ENCODE measurements at regions not wholly inside any gene's neighbourhood (a gene's known extent, or its start where the extent isn't known, plus 50 kb on each side); places are given as distances from the start of the nearest gene placed in this dataset.

DNA sequence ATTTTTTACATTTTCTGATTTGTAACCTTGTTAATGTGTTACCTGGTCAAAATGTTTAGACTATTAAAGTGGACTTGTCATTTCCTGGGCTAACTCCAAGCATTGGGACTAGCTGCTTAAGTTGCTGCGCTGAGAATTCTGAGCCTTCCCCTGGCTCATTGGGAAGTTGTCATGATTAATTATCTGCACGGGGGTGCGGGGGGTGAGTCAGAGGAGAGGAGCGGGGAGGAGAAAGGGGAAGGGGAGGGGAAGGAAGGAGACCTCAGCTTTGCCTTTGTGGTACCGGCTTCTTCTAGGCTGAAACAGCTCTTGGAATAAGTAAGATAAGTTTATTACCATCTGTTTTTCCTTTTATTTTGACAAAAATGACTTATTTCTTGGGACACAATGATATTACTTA lies 52.9 kb upstream of the APCDD1 start:
- H3K27ac ChIP-seq, result no peak overlapping the region
- H3K27me3 ChIP-seq, result no peaks in the 10 kb centered on the region
- no peaks in the 10 kb centered on the region for H3K9me3 ChIP-seq
- peaks cover 5% of the 10 kb centered on the region for H3K4me1 ChIP-seq
- no peak for DNase-seq (ENCODE audit: extremely low spot score in 2 of 2)
- TF ChIP-seq, protein P1, sequence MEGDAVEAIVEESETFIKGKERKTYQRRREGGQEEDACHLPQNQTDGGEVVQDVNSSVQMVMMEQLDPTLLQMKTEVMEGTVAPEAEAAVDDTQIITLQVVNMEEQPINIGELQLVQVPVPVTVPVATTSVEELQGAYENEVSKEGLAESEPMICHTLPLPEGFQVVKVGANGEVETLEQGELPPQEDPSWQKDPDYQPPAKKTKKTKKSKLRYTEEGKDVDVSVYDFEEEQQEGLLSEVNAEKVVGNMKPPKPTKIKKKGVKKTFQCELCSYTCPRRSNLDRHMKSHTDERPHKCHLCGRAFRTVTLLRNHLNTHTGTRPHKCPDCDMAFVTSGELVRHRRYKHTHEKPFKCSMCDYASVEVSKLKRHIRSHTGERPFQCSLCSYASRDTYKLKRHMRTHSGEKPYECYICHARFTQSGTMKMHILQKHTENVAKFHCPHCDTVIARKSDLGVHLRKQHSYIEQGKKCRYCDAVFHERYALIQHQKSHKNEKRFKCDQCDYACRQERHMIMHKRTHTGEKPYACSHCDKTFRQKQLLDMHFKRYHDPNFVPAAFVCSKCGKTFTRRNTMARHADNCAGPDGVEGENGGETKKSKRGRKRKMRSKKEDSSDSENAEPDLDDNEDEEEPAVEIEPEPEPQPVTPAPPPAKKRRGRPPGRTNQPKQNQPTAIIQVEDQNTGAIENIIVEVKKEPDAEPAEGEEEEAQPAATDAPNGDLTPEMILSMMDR (IDR thresholded peaks at IDR 0.05), result no peak
- TF ChIP-seq POLR2AphosphoS5 (IDR thresholded peaks at IDR 0.05; ENCODE audit: insufficient read depth in 1 of 2, low read depth in 1 of 2) (no peak), POLR2A (IDR thresholded peaks at IDR 0.05) (no peak)
- H3K36me3 ChIP-seq, result no peaks in the 10 kb centered on the region
- intact Hi-C loops (cut with DNase I), result no loop called here
- no peak overlapping the region for H3K4me3 ChIP-seq

DNA sequence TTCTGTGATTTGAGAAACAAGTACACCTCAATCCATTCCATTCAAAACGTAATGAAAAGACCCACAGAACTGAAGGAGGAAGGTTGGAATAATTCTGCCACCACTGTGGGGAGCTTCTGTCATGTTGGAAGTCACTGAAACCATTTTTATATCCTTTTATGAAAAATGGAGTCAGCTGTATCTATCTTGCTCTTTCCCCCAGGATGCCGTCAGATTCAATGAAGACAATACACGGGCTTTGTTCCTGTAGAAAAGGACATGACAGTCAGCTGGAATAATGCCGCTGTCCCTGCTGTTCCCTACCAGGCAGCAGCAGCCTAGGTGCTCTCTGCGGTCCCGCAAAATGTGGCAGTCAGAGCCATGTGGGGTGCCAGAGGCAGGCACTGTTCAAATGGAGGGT lies 52.5 kb upstream of the APCDD1 start:
- H3K4me1 ChIP-seq, result peaks cover 5% of the 10 kb centered on the region
- DNase-seq (ENCODE audit: extremely low spot score in 2 of 2), result no peak
- intact Hi-C loops (cut with DNase I), result no loop called here
- no peaks in the 10 kb centered on the region for H3K36me3 ChIP-seq
- no peaks in the 10 kb centered on the region for H3K27me3 ChIP-seq
- no peak overlapping the region for H3K27ac ChIP-seq
- no peaks in the 10 kb centered on the region for H3K9me3 ChIP-seq
- no peak overlapping the region for H3K4me3 ChIP-seq
- TF ChIP-seq, protein P1 (IDR thresholded peaks at IDR 0.05), result no peak
- TF ChIP-seq POLR2A (IDR thresholded peaks at IDR 0.05) (no peak), POLR2AphosphoS5 (IDR thresholded peaks at IDR 0.05; ENCODE audit: insufficient read depth in 1 of 2, low read depth in 1 of 2) (no peak)

DNA sequence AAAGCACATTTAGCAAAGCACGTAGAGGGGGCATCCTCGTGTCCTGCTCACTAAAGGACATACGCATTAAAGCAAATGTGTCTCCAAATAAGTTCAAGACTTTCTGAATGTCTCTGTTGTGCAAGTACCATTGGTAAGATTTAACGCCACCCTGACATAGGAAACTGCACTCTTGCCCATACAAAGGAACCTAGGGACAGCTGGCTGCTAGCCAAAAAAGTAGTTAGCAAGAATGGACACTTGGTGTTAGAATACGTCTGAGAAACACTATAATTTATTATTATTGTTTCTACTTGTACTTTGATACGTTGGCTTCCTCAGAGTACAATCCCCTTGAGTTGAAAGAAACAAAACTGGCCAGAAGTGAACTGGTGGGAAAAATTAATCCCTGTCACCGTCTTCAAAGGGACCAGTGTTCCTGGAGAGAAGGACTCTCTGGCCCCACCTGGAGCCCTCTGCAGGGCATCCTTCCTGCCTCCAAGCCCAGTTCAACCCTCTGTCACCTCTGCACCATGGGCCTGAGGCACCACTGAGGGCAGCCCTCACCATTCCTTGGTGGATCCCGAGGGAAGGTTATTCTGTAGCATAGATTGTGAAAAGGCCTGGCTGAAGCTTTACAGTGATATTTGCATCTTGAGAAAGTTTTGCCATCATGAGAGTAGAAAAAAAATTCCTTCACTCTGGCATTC lies 51.4 kb upstream of the APCDD1 start:
- TF ChIP-seq, protein P1 (IDR thresholded peaks at IDR 0.05), result no peak
- TF ChIP-seq POLR2AphosphoS5 (IDR thresholded peaks at IDR 0.05; ENCODE audit: insufficient read depth in 1 of 2, low read depth in 1 of 2) (no peak), POLR2A (IDR thresholded peaks at IDR 0.05) (no peak)
- Histone ChIP-seq H3K27me3 (no peaks in the 10 kb centered on the region), H3K4me3 (no peak overlapping the region), H3K4me1 (peaks cover 5% of the 10 kb centered on the region), H3K36me3 (no peaks in the 10 kb centered on the region), H3K27ac (no peak overlapping the region), H3K9me3 (no peaks in the 10 kb centered on the region)
- intact Hi-C loops (cut with DNase I), result no loop called here
- no peak for DNase-seq (ENCODE audit: extremely low spot score in 2 of 2)

DNA sequence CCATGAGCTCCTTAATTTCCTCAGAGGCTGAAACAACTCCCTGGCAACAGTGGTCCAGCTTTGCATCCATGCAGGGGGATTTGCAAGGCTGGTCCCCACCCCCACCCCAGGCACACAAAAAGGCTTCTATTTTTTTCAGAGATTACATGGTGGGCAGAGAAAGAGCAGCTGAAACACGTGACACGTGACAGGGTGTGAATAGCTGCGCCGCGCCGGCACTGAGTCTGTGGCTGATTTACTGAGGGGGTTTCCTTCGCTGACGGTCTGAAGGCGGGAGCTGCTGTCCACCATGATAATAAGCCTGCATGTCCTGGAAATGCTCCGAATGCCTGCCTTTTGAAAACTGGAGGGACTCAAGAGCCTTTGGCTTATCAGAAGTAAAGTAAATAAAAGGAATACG lies 50.7 kb upstream of the APCDD1 start:
- Histone ChIP-seq H3K4me3 (no peak overlapping the region), H3K9me3 (no peaks in the 10 kb centered on the region), H3K27me3 (no peaks in the 10 kb centered on the region), H3K36me3 (no peaks in the 10 kb centered on the region), H3K27ac (no peak overlapping the region), H3K4me1 (peaks cover 5% of the 10 kb centered on the region)
- intact Hi-C loops (cut with DNase I), result no loop called here
- no peak for DNase-seq (ENCODE audit: extremely low spot score in 2 of 2)
- TF ChIP-seq POLR2A (IDR thresholded peaks at IDR 0.05) (no peak), POLR2AphosphoS5 (IDR thresholded peaks at IDR 0.05; ENCODE audit: insufficient read depth in 1 of 2, low read depth in 1 of 2) (no peak)
- TF ChIP-seq, protein P1 (IDR thresholded peaks at IDR 0.05), result no peak

DNA sequence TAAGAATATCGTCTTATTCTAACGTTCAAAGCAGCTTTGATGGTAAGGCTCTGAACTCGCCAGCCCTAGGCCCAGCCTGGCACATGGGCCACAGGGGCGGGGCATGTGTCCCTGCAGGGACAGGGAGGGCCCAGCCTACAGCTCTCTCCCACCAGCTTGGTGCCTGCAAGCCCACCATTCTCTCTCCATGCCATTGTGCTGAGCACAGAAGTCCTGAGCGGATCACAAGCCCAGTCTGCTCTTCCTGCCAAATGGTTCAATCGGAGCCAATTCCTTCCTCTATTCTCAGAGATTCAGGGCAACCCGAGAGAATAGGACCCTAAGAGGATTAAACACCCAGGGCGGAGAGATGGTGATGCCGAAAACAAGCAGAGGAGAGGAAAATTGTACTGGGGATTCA lies 50.3 kb upstream of the APCDD1 start:
- H3K27ac ChIP-seq, result peak overlapping the region; percentile 41
- no peaks in the 10 kb centered on the region for H3K36me3 ChIP-seq
- intact Hi-C loops (cut with DNase I), result no loop called here
- peaks cover 5% of the 10 kb centered on the region for H3K4me1 ChIP-seq
- H3K9me3 ChIP-seq, result no peaks in the 10 kb centered on the region
- TF ChIP-seq POLR2A (IDR thresholded peaks at IDR 0.05) (no peak), POLR2AphosphoS5 (IDR thresholded peaks at IDR 0.05; ENCODE audit: insufficient read depth in 1 of 2, low read depth in 1 of 2) (no peak)
- TF ChIP-seq, protein P1 (IDR thresholded peaks at IDR 0.05), result no peak
- no peak overlapping the region for H3K4me3 ChIP-seq
- no peaks in the 10 kb centered on the region for H3K27me3 ChIP-seq
- no peak for DNase-seq (ENCODE audit: extremely low spot score in 2 of 2)
